Gastroesophageal sphincter (tissue), 4 donors: ENCODE measurements at regions not wholly inside any gene's neighbourhood (a gene's known extent, or its start where the extent isn't known, plus 50 kb on each side); places are given as distances from the start of the nearest gene placed in this dataset.
"Not testable (repeated sequence)": the region's sequence is repeated elsewhere in the genome, so short reads cannot be mapped to it uniquely, and the experiment has no call there.

Experiments
- ATAC-seq: fragments of 150-250 bp; one replicate; pipeline ENCODE4 v1.9.1; 2016; ENCODE audit warnings: mild to moderate bottlenecking, moderate library complexity
- H3K27ac ChIP-seq, 4 donors: fragments of 200-600 bp; sonication (generic) in 3 of 4; 1 replicate in 3 of 4; 2 replicates in 1 of 4; pipeline ENCODE4 v1.5.1; 2016 to 2019
- H3K27me3 ChIP-seq: fragments of 200-600 bp; sonication (generic); one replicate; pipeline ENCODE4 v1.5.1; 2019
- H3K36me3 ChIP-seq, 2 donors: fragments of 200-600 bp; sonication (generic); one replicate each; pipeline ENCODE4 v1.5.1; 2019; ENCODE audit warnings: control low read depth in 1 of 2
- H3K4me1 ChIP-seq, 3 donors: fragments of 200-600 bp; sonication (generic); 1 replicate in 2 of 3; 2 replicates in 1 of 3; pipeline ENCODE4 v1.5.1; 2016 to 2019; ENCODE audit warnings: control low read depth in 2 of 3
- H3K4me3 ChIP-seq, 2 donors: fragments of 200-600 bp; sonication (generic); one replicate each; pipeline ENCODE4 v1.5.1; 2019; ENCODE audit warnings: mild to moderate bottlenecking in 1 of 2, moderate library complexity in 1 of 2
- H3K9me3 ChIP-seq, 3 donors: fragments of 200-600 bp; sonication (generic); one replicate each; pipeline ENCODE4 v1.5.1; 2017 to 2019; ENCODE audit warnings: control low read depth in 2 of 3
- EP300 ChIP-seq: sonication (generic); formaldehyde crosslinking; IDR thresholded peaks from one replicate; pipeline ENCODE4 v1.6.1; 2017; ENCODE audit warnings: antibody characterized with exemption, mild to moderate bottlenecking
- POLR2A ChIP-seq, 2 donors: fragments of 450-650 bp; IDR thresholded peaks; one replicate each; pipeline ENCODE4 v1.6.1; 2017; ENCODE audit warnings: antibody characterized with exemption in 2 of 2, mild to moderate bottlenecking in 2 of 2, moderate library complexity in 1 of 2
- POLR2AphosphoS5 ChIP-seq: sonication (generic); formaldehyde crosslinking; IDR thresholded peaks from one replicate; pipeline ENCODE4 v1.6.1; 2017; ENCODE audit warnings: antibody characterized with exemption
- WGBS, 2 donors: methylation state at CpG; one replicate each; pipeline ENCODE4 v1.1.5; 2018; ENCODE audit warnings: low coverage in 1 of 2; 5-methylcytosine and 5-hydroxymethylcytosine counted together
- TF ChIP-seq, protein P1 (sequence below), 4 experiments: fragments of 200-600 bp in 2 of 4; fragments of 450-650 bp in 2 of 4; sonication (generic) in 1 of 4; IDR thresholded peaks; one replicate each; pipeline ENCODE4 v1.5.1; 2017 to 2019; ENCODE audit warnings: antibody characterized with exemption in 4 of 4, mild to moderate bottlenecking in 2 of 4, moderate library complexity in 2 of 4

DNA sequence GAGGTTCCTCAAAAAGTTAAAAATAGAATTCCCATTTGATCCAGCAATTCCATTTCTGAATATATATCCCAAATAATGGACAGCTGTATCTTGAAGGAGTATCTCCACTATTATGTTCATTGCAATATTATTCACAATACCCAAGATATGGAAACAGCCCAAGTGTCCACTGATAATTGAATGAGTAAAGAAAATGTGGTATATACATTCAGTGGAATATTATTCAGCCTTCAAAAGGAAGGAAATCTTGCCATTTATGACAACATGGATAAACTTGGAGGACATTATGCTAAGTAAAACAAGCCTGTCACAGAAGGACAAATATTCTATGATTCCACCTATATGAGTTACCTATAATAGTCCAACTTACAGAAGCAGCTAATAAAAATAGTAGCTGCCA, 979.0 kb downstream of the SLC6A15 start:
- Histone ChIP-seq H3K4me3 (no peak overlapping the region), H3K27me3 (no peaks in the 10 kb centered on the region), H3K27ac (no peak overlapping the region), H3K36me3 (no peaks in the 10 kb centered on the region), H3K9me3 (no peaks in the 10 kb centered on the region), H3K4me1 (no peaks in the 10 kb centered on the region)
- TF ChIP-seq EP300 (no peak), POLR2A (IDR thresholded peaks at IDR 0.05) (no peak), POLR2AphosphoS5 (no peak)
- TF ChIP-seq, protein P1, sequence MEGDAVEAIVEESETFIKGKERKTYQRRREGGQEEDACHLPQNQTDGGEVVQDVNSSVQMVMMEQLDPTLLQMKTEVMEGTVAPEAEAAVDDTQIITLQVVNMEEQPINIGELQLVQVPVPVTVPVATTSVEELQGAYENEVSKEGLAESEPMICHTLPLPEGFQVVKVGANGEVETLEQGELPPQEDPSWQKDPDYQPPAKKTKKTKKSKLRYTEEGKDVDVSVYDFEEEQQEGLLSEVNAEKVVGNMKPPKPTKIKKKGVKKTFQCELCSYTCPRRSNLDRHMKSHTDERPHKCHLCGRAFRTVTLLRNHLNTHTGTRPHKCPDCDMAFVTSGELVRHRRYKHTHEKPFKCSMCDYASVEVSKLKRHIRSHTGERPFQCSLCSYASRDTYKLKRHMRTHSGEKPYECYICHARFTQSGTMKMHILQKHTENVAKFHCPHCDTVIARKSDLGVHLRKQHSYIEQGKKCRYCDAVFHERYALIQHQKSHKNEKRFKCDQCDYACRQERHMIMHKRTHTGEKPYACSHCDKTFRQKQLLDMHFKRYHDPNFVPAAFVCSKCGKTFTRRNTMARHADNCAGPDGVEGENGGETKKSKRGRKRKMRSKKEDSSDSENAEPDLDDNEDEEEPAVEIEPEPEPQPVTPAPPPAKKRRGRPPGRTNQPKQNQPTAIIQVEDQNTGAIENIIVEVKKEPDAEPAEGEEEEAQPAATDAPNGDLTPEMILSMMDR (IDR thresholded peaks at IDR 0.05): no peak
- no peak for ATAC-seq

DNA sequence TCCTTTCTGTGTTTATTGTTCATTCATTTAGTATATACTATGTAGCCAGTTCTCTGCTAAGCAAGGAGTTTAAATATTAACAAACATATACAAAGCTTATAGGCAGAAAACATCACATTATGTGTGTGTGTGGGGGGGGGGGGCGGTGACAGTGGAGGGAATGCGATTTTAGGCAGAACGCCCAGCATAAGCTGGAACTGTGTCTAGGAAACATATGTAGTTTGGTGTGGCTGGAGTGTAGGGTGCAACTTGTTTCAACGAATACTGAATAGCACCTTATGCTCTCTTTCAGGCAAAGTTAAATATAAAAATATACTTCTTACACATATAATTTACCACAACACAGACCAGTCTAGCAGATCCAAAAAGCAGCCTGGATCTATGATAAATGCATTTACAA, 980.6 kb downstream of the SLC6A15 start:
- Histone ChIP-seq H3K4me1 (no peaks in the 10 kb centered on the region), H3K27ac (no peak overlapping the region)
- WGBS, 2 donors: 41 to 81% methylated on average over 3 of the region's 4 CpGs

DNA sequence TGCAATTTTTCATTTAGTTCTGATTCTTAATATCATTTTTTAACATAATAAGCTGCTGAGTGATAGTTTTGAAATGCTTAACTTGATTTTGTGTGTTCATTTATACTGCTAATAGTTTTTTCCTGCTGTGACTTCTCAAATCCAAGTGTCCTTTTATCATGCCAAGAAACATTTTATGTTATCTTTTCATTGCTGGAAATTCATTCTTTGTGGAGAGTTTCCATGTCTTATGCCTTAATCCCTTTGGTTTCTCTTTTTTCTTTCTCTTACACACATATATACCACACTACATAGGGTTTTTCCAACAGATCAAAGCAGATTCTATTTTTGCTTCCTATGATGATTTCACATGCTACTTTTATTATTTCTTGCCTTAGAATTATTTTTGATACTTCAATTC, 981.1 kb downstream of the SLC6A15 start:
- no peaks in the 10 kb centered on the region for H3K9me3 ChIP-seq
- no peak for ATAC-seq
- H3K36me3 ChIP-seq: no peaks in the 10 kb centered on the region
- no peak overlapping the region for H3K4me3 ChIP-seq
- H3K4me1 ChIP-seq: no peaks in the 10 kb centered on the region
- H3K27me3 ChIP-seq: no peaks in the 10 kb centered on the region
- H3K27ac ChIP-seq: no peak overlapping the region
- TF ChIP-seq POLR2AphosphoS5 (no peak), POLR2A (IDR thresholded peaks at IDR 0.05) (no peak), EP300 (no peak)
- TF ChIP-seq, protein P1 (IDR thresholded peaks at IDR 0.05): no peak

More for the DNA sequence above, 980.6 kb downstream of the SLC6A15 start:
- TF ChIP-seq, protein P1 (IDR thresholded peaks at IDR 0.05): no peak
- TF ChIP-seq EP300 (no peak), POLR2A (IDR thresholded peaks at IDR 0.05) (no peak), POLR2AphosphoS5 (no peak)
- ATAC-seq: no peak
- no peaks in the 10 kb centered on the region for H3K27me3 ChIP-seq
- H3K4me3 ChIP-seq: no peak overlapping the region
- no peaks in the 10 kb centered on the region for H3K9me3 ChIP-seq
- no peaks in the 10 kb centered on the region for H3K36me3 ChIP-seq

GRCh38 chr12:83929792-83930191, 982.8 kb downstream of the SLC6A15 start:
- not testable (repeated sequence) for ATAC-seq, H3K27me3 ChIP-seq, H3K9me3 ChIP-seq, H3K4me1 ChIP-seq, H3K4me3 ChIP-seq, H3K27ac ChIP-seq, H3K36me3 ChIP-seq
- WGBS, 2 donors: 91 to 95% methylated on average over 13 of the region's 13 CpGs

DNA sequence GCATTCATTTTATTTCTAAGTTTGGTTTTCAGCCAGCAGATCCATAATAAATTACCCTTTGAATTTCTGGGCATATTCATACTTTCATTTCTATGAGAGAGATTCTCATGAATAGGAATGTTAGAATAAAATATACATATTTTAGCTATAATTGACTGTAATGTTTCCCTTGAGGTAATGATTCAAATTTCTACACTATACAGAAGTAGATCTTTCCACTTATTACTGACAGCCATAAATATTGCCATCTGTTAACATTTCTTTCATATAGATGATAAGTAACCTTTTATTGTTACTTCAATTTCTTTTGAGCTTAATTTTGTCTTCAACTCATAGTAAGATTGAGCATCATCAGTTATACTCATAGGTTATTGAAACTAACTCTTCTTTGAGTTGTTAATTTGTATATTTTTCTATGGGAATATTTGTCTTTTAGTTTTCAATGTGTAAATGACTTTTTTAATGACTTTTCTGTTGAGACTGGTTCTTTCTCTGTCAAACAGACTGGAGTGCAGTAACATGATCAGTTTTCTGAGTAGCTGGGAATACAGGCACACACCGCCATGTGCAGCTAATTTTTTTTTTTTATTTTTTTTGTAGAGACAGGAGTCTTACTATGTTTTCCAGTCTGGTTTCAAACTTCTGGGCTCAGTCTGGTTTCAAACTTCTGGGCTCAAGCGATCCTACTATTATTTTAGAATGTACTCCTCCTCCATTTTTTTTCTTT, 991.6 kb downstream of the SLC6A15 start:
- Histone ChIP-seq H3K9me3 (no peaks in the 10 kb centered on the region), H3K27me3 (no peaks in the 10 kb centered on the region), H3K36me3 (no peaks in the 10 kb centered on the region), H3K4me1 (no peaks in the 10 kb centered on the region), H3K27ac (no peak overlapping the region), H3K4me3 (no peak overlapping the region)
- ATAC-seq: no peak
- WGBS, 2 donors: 86 to 96% methylated on average over 2 of the region's 2 CpGs
- TF ChIP-seq, protein P1 (IDR thresholded peaks at IDR 0.05): no peak
- TF ChIP-seq POLR2AphosphoS5 (no peak), POLR2A (IDR thresholded peaks at IDR 0.05) (no peak), EP300 (no peak)
